ENCODE measurements at regions not wholly inside any gene's neighbourhood (a gene's known extent, or its start where the extent isn't known, plus 50 kb on each side); places are given as distances from the start of the nearest gene placed in this dataset.

DNA sequence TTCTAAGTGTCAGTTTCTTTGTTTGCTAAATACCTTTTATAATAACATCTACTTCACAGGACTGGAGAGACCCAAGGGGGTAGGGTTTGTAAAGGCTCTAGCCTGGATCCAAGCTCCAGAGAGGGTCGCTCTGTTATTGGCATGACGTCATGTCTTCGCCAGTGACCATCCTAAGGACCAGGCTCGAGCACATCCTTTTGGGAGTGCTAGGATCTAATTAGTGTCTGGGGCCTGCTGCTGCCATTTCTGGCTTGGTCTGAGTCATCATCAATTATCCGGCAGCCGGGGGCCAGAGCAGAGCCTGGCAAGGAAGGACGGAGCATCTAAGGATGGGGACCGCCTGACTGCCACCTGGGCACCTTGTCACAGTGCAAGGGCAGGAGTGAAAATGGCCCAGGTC is 153.0 kb downstream of the NSG2 start:
- no peak for DNase-seq (ENCODE audit: low read depth)
- TF ChIP-seq, protein P1, sequence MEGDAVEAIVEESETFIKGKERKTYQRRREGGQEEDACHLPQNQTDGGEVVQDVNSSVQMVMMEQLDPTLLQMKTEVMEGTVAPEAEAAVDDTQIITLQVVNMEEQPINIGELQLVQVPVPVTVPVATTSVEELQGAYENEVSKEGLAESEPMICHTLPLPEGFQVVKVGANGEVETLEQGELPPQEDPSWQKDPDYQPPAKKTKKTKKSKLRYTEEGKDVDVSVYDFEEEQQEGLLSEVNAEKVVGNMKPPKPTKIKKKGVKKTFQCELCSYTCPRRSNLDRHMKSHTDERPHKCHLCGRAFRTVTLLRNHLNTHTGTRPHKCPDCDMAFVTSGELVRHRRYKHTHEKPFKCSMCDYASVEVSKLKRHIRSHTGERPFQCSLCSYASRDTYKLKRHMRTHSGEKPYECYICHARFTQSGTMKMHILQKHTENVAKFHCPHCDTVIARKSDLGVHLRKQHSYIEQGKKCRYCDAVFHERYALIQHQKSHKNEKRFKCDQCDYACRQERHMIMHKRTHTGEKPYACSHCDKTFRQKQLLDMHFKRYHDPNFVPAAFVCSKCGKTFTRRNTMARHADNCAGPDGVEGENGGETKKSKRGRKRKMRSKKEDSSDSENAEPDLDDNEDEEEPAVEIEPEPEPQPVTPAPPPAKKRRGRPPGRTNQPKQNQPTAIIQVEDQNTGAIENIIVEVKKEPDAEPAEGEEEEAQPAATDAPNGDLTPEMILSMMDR (IDR thresholded peaks at IDR 0.05; ENCODE audit: low read depth, low read length, missing control alignments), result no peak
- H3K4me3 ChIP-seq (ENCODE audit: low read depth, low read length), result no peak overlapping the region

DNA sequence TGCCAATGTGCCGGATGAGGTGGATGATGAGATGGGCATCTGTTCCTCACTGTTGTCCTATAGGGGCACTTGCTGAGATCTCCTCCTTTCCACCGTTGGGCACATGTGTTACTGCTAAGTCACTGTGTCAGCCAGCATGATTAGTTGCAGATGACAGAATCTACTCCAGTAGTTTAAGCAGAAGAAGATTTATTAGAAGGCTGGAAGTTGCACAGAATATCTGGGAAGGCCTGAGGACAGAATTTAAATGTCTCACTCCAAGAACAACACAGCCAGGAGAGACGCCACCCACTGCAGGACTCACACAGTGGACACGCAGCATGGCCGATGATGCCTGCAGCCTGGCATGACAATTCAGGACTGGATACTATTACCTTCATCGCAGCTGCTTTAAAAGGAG is 157.5 kb downstream of the NSG2 start:
- H3K4me3 ChIP-seq (ENCODE audit: low read depth, low read length), result no peak overlapping the region
- no peak for DNase-seq (ENCODE audit: low read depth)
- TF ChIP-seq, protein P1 (IDR thresholded peaks at IDR 0.05; ENCODE audit: low read depth, low read length, missing control alignments), result no peak

DNA sequence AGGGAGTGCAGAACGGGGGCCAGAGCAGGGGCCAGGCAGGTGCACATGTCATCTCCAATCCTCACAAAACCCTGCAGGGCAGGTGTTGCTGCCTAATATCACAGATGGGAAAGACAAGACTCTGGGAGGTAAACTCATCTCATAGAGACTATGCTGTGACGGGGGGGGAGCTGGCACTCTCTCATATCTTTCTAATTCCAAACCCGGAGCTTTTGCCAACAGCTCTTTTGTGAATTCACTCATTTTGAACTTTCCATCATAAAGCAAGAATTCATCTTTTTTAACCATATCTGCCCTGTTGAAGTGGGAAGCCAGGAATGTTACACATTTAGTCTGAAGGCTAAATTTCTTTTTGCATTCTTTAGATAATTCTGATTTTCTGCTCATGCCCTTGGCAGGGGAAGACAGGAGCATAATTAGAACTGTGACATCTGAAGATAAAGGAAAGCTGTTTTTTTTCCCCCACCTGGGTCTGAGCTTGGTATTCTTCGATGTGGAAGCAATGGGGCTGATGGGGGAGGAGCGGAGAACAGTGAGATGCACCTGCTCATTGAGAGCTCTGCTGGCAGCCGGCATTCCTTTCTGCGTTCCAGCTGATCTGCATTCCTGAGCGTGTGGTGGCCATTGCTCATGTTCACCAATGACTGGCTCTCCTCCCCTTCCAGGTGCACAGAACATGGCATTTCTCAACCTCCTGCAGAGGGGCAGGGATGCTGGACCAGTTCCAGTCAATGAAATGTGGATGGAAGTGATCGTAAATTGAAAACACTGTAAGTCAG is 159.2 kb downstream of the NSG2 start:
- H3K4me3 ChIP-seq (ENCODE audit: low read depth, low read length), result no peak overlapping the region
- TF ChIP-seq, protein P1 (IDR thresholded peaks at IDR 0.05; ENCODE audit: low read depth, low read length, missing control alignments), result no peak
- no peak for DNase-seq (ENCODE audit: low read depth)

DNA sequence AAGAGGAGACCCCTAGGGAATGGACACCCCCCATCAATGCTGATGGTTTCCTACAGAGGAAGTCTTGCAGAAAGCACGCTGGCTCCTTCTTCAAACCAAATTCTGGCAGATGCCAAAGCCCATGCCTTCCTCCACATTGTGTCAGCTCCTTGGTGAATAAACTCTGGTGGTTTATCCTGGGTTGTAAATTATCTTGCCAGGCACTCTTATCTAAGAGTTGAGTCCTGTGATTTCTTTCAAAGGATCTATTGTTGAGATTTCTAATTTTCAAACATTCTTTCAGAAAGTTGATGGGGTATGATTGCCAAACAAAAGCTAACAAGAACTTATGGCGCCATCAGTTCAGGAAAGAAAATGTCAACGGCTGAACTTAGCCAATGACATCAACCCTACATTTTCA is 160.4 kb downstream of the NSG2 start:
- TF ChIP-seq, protein P1 (IDR thresholded peaks at IDR 0.05; ENCODE audit: low read depth, low read length, missing control alignments), result no peak
- DNase-seq (ENCODE audit: low read depth), result no peak
- no peak overlapping the region for H3K4me3 ChIP-seq (ENCODE audit: low read depth, low read length)

DNA sequence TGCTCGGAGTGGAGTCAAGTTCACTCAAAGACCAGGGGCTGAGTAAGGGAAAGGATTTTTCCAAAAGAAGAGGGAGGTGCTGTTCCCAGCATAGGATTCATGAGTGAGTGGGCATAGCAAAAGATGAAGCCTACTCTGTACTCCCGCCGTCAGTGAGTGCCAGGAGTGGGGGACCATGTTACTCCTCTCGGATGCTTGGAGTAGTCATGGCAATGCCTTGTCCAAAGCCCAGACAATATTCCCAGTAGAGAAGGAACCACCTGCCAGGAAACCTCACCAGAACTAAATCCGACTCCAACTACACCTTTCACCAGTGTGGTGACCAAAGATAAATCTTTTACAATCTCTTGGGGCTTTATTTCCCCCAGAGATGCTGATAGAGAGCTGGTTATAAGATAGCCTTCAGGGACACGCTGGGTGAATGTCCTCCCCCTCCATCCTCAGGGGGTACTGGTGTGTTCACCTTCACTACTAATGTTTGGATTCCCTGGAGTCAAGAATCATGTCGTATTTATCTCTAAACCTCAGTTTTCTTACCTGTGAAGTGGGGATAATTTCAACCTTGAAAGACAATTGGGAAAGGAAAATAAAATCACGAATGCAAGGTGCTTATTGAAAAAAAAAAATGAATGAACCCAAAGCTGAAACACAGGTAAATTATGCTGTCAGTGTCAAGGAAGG is 165.2 kb downstream of the NSG2 start:
- no peak for DNase-seq (ENCODE audit: low read depth)
- TF ChIP-seq, protein P1 (IDR thresholded peaks at IDR 0.05; ENCODE audit: low read depth, low read length, missing control alignments), result no peak
- no peak overlapping the region for H3K4me3 ChIP-seq (ENCODE audit: low read depth, low read length)

DNA sequence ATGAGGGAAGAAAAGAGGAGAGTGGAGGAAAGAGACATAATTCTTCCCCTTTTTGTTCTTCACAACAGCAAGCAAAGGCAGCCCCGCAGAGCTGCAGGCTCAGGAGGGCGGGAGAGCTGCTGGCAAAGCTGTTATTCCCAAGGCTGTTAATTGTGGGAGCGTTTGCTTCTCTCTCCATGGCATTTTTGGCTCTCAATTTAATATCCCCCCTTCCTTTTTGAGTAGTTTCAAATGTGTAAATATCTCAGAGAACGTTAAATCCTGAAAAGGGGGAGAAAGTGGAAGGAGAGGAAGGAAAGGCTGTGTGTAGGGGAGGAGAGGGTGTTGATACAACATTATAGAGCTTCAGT is 165.7 kb downstream of the NSG2 start:
- H3K4me3 ChIP-seq (ENCODE audit: low read depth, low read length), result no peak overlapping the region
- TF ChIP-seq, protein P1 (IDR thresholded peaks at IDR 0.05; ENCODE audit: low read depth, low read length, missing control alignments), result no peak
- DNase-seq (ENCODE audit: low read depth), result no peak

Measured in GM12864 (cell line).